Sigmoid colon (tissue), 4 donors: ENCODE measurements at regions not wholly inside any gene's neighbourhood (a gene's known extent, or its start where the extent isn't known, plus 50 kb on each side); places are given as distances from the start of the nearest gene placed in this dataset.

Experiments
- POLR2A ChIP-seq, 2 donors: fragments of 450-650 bp; IDR thresholded peaks; one replicate each; pipeline ENCODE4 v1.6.1; 2016; ENCODE audit warnings: antibody characterized with exemption in 2 of 2, mild to moderate bottlenecking in 2 of 2, moderate library complexity in 2 of 2
- POLR2AphosphoS5 ChIP-seq, 4 donors: sonication (generic); formaldehyde crosslinking; IDR thresholded peaks; one replicate each; pipeline ENCODE4 v1.6.1; 2017; ENCODE audit warnings: antibody characterized with exemption in 4 of 4
- TF ChIP-seq, protein P1 (sequence below), 4 experiments: fragments of 450-650 bp in 3 of 4; fragments of 200-600 bp in 1 of 4; IDR thresholded peaks; one replicate each; pipeline ENCODE4 v1.5.1; 2016 to 2019; ENCODE audit warnings: antibody characterized with exemption in 4 of 4, mild to moderate bottlenecking in 3 of 4, moderate library complexity in 2 of 4

DNA sequence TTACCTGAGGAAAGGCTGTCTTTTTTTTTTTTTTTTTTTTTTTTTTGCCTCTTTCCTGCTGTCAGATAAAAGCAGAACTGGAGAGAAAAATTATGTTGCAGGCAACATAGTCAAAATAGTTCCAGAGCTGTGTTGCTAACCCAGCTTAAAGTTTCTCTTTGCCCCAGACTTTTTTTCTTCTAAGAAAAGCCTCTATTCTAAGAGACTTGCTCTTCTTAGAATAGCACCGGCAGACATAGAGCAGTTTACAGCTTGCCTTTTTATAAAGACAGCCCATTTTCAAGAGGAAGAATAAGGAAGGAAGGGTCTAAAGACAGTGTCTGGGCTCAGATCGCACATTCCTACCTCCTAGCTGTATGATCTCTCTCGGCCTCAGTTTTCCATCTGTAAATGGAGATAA, 88.7 kb downstream of the TENT5C start:
- TF ChIP-seq, protein P1, sequence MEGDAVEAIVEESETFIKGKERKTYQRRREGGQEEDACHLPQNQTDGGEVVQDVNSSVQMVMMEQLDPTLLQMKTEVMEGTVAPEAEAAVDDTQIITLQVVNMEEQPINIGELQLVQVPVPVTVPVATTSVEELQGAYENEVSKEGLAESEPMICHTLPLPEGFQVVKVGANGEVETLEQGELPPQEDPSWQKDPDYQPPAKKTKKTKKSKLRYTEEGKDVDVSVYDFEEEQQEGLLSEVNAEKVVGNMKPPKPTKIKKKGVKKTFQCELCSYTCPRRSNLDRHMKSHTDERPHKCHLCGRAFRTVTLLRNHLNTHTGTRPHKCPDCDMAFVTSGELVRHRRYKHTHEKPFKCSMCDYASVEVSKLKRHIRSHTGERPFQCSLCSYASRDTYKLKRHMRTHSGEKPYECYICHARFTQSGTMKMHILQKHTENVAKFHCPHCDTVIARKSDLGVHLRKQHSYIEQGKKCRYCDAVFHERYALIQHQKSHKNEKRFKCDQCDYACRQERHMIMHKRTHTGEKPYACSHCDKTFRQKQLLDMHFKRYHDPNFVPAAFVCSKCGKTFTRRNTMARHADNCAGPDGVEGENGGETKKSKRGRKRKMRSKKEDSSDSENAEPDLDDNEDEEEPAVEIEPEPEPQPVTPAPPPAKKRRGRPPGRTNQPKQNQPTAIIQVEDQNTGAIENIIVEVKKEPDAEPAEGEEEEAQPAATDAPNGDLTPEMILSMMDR (IDR thresholded peaks at IDR 0.05): no peak
- no peak for TF ChIP-seq POLR2A (IDR thresholded peaks at IDR 0.05)
- no peak for TF ChIP-seq POLR2AphosphoS5 (IDR thresholded peaks at IDR 0.05)
